ENCODE measurements at regions not wholly inside any gene's neighbourhood (a gene's known extent, or its start where the extent isn't known, plus 50 kb on each side); places are given as distances from the start of the nearest gene placed in this dataset.

DNA sequence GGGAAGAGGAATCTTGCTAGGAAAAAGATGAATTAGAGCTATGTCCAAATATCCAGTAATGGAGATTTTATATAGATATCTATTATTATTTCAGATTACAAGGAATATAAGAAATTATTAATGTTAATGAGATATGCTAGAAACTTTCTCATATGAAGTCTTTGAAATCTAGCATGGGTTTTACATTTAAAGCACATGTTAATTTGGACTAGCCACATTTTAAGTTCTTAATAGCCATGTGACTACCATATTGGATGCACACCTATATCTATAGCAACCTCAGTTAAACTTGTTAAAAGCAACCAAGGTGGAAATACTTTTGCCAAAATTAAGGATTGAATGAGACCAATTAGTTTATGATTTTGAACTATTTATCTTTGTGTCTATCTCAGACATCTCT lies 86.7 kb upstream of the CNTNAP4 start:
- DNase-seq = no peak

- no peak for DNase-seq
Measured at GRCh38 chr16:76193906-76194615, 83.1 kb upstream of the CNTNAP4 start.

- DNase-seq = no peak
Measured at GRCh38 chr16:76194616-76195015, 82.6 kb upstream of the CNTNAP4 start.

GRCh38 chr16:76195056-76195455 lies 82.1 kb upstream of the CNTNAP4 start:
- no peak for DNase-seq

- DNase-seq = no peak
Measured at GRCh38 chr16:76195648-76196047, 81.6 kb upstream of the CNTNAP4 start.

GRCh38 chr16:76197900-76198299 lies 79.3 kb upstream of the CNTNAP4 start:
- no peak for DNase-seq

GRCh38 chr16:76199681-76200220 lies 77.5 kb upstream of the CNTNAP4 start:
- DNase-seq = no peak

GRCh38 chr16:76201385-76201784 lies 75.8 kb upstream of the CNTNAP4 start:
- DNase-seq = no peak

- peak in 1 of 5 experiments; percentile 3 for DNase-seq
Measured at GRCh38 chr16:76204249-76204648, 73.0 kb upstream of the CNTNAP4 start.

DNA sequence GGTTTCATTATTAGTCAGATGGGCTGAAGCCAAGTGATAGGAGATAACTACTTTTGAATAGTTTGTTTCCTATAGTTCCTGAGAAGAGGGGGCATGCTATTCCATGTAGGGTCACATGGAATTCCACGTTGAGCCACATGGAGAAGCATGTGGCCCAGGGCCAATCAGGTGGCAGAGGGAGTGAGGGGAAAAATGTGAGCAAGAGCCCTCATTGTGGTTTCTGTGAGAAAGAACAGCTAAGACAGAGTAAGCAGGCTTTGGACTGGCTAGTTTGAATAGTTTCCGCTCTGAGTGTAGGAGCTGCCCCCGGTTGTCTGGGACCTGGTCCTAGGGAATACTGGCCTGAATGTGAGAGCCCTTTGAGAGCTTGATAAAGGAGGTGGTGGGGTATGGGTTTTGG lies 69.9 kb upstream of the CNTNAP4 start:
- no peak for DNase-seq

GRCh38 chr16:76210157-76210556 lies 67.0 kb upstream of the CNTNAP4 start:
- no peak for DNase-seq

- DNase-seq = no peak
Measured at GRCh38 chr16:76213860-76214259, 63.3 kb upstream of the CNTNAP4 start.

DNA sequence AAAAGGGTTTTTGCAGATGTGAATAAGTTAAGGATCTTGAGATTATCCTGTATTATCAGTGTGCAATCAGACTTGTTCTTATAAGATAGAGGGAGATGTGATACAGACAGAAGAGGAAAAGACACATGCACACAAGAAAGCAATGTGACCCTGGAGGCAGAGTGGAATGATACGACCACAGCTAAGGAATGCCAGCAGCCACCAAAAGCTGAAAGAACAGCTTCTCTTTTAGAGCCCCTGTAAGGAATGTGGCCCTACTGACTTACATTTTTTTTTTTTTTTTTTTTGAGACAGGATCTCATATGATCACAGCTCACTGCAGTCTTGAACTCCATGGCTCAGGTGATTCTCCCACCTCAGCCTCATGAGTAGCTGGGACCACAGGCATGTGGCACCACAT lies 62.3 kb upstream of the CNTNAP4 start:
- DNase-seq = no peak

GRCh38 chr16:76222087-76222486 lies 55.1 kb upstream of the CNTNAP4 start:
- DNase-seq = no peak

GRCh38 chr16:76222853-76223252 lies 54.3 kb upstream of the CNTNAP4 start:
- no peak for DNase-seq

DNA sequence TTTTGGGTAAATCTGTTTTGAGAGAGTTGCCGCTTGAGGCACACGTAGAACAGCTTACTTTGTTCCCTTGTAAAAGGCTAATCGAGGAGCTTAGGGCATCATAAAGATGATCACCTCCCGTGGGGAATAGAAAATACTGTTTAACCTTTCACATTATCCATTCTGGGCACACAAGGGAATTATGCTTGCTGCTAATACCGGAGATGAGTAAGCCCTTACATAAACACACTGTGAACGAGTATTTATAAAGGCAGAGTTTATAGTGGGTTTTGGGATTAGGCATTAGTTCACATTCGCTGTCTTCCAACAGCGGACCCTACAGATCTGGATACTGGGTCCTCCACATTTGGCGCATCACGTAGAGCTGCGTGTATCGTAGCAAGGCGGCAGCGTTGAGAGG lies 51.2 kb upstream of the CNTNAP4 start:
- no peak for DNase-seq

DNA sequence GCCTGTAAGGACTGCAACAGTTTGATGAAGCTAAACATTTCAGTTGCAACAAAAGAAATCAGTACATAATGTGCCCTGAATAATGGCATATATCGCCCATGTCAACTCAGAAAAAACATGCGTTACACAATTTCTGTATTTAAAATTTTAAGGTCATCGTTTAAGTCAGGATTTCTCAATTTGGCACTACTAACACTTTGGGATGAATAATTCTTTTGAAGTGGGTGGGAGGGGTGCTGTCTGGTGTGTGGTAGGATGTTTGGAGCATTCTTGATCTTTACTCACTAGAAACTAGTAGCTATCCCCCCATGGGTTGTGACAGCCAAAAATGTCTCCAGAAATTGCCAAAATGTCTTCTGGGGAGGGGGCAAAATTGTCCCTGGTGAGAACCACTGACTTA lies 50.7 kb upstream of the CNTNAP4 start:
- no peak for DNase-seq
